RWPE2 (cell line): ENCODE measurements at regions not wholly inside any gene's neighbourhood (a gene's known extent, or its start where the extent isn't known, plus 50 kb on each side); places are given as distances from the start of the nearest gene placed in this dataset.

ENCODE experiments used
- ATAC-seq: fragments of 200-7000 bp; cut with Tn5 transposase; 3 replicates; pipeline ENCODE4 v1.9.1; 2021; ENCODE audit warnings: low read depth
- DNase-seq: peaks from one replicate; pipeline ENCODE4 v3.0.0-alpha.2; 2020; ENCODE audit warnings: low spot score
- H3K27ac ChIP-seq: fragments of 450-650 bp; 2 replicates; pipeline ENCODE4 v1.5.1; 2017; ENCODE audit warnings: mild to moderate bottlenecking; ENCODE audit not compliant: poor library complexity, severe bottlenecking
- H3K27me3 ChIP-seq: fragments of 250-450 bp; sonication (Bioruptor Pico); 2 replicates; pipeline ENCODE4 v1.5.1; 2021; ENCODE audit warnings: mild to moderate bottlenecking, moderate library complexity; ENCODE audit not compliant: insufficient read depth, poor library complexity, severe bottlenecking
- H3K36me3 ChIP-seq: fragments of 250-450 bp; sonication (Bioruptor Pico); 2 replicates; pipeline ENCODE4 v1.5.1; 2020; ENCODE audit warnings: low read depth, mild to moderate bottlenecking, moderate library complexity
- H3K4me1 ChIP-seq: fragments of 250-450 bp; sonication (Bioruptor Pico); 2 replicates; pipeline ENCODE4 v1.5.1; 2021; ENCODE audit warnings: mild to moderate bottlenecking, moderate library complexity; ENCODE audit not compliant: insufficient read depth, poor library complexity, severe bottlenecking
- H3K4me3 ChIP-seq: fragments of 250-450 bp; sonication (Bioruptor Pico); 2 replicates; pipeline ENCODE4 v1.5.1; 2021; ENCODE audit warnings: mild to moderate bottlenecking, moderate library complexity; ENCODE audit not compliant: severe bottlenecking
- H3K9me3 ChIP-seq: fragments of 250-450 bp; sonication (Bioruptor Pico); 2 replicates; pipeline ENCODE4 v1.5.1; 2021; ENCODE audit warnings: mild to moderate bottlenecking, moderate library complexity; ENCODE audit not compliant: severe bottlenecking
- CTCF ChIP-seq: fragments of 450-650 bp; IDR thresholded peaks from one replicate; pipeline ENCODE4 v1.5.1; 2017; ENCODE audit warnings: mild to moderate bottlenecking, moderate library complexity; ENCODE audit not compliant: poor library complexity, severe bottlenecking

GRCh38 chr13:76609643-76610042, 276.6 kb downstream of the KCTD12 start:
- no peak overlapping the region for H3K4me3 ChIP-seq
- ATAC-seq (no peak), DNase-seq (no peak)
- TF ChIP-seq CTCF: no peak
- no peaks in the 10 kb centered on the region for H3K27me3 ChIP-seq
- H3K36me3 ChIP-seq: no peaks in the 10 kb centered on the region
- H3K4me1 ChIP-seq: no peaks in the 10 kb centered on the region
- H3K9me3 ChIP-seq: no peaks in the 10 kb centered on the region
- no peak overlapping the region for H3K27ac ChIP-seq

GRCh38 chr13:76607866-76608265, 278.3 kb downstream of the KCTD12 start:
- Histone ChIP-seq H3K4me3 (no peak overlapping the region), H3K4me1 (no peaks in the 10 kb centered on the region), H3K9me3 (no peaks in the 10 kb centered on the region), H3K27ac (no peak overlapping the region), H3K36me3 (no peaks in the 10 kb centered on the region), H3K27me3 (no peaks in the 10 kb centered on the region)
- DNase-seq: no peak
- TF ChIP-seq CTCF: no peak
- no peak for ATAC-seq

GRCh38 chr13:76600081-76600480, 286.1 kb downstream of the KCTD12 start:
- ATAC-seq: no peak
- Histone ChIP-seq H3K9me3 (no peaks in the 10 kb centered on the region), H3K27ac (no peak overlapping the region), H3K4me3 (no peak overlapping the region), H3K36me3 (no peaks in the 10 kb centered on the region), H3K27me3 (no peaks in the 10 kb centered on the region), H3K4me1 (no peaks in the 10 kb centered on the region)
- no peak for TF ChIP-seq CTCF
- DNase-seq: no peak

GRCh38 chr13:76597868-76598267, 288.3 kb downstream of the KCTD12 start:
- ATAC-seq (no peak), DNase-seq (no peak)
- Histone ChIP-seq H3K36me3 (no peaks in the 10 kb centered on the region), H3K4me3 (no peak overlapping the region), H3K9me3 (no peaks in the 10 kb centered on the region), H3K27me3 (no peaks in the 10 kb centered on the region), H3K4me1 (no peaks in the 10 kb centered on the region), H3K27ac (no peak overlapping the region)
- no peak for TF ChIP-seq CTCF

- Histone ChIP-seq H3K9me3 (no peaks in the 10 kb centered on the region), H3K27me3 (no peaks in the 10 kb centered on the region), H3K4me3 (no peak overlapping the region), H3K4me1 (no peaks in the 10 kb centered on the region), H3K27ac (no peak overlapping the region), H3K36me3 (no peaks in the 10 kb centered on the region)
- TF ChIP-seq CTCF: no peak
- ATAC-seq (no peak), DNase-seq (no peak)
Measured at GRCh38 chr13:76596216-76596615, 290.0 kb downstream of the KCTD12 start.
